OCI-LY7 (cell line): ENCODE measurements at regions not wholly inside any gene's neighbourhood (a gene's known extent, or its start where the extent isn't known, plus 50 kb on each side); places are given as distances from the start of the nearest gene placed in this dataset.

Source experiments
- BruUV-seq: library from RNA; stranded (reverse); fragments of 400-500 nt; replicated peaks from 2 replicates; lab custom pipeline; 2021; lab: Mats Ljungman, UMichigan
- CTCF ChIA-PET: fragments of 300-600 bp; sonication (Branson Sonifier 250); formaldehyde crosslinking; loops from one replicate; lab custom pipeline; 2022; ENCODE audit warnings: antibody characterized with exemption; ENCODE audit not compliant: unreplicated experiment; lab: Charles Lee
- POLR2A ChIA-PET: fragments of 300-600 bp; sonication (Branson Sonifier 250); formaldehyde crosslinking; loops from one replicate; lab custom pipeline; 2022; ENCODE audit warnings: antibody characterized with exemption; lab: Charles Lee
- DNase-seq: peaks from one replicate; pipeline ENCODE4 v3.0.0-alpha.2; 2015; ENCODE audit warnings: low spot score
- H2AFZ ChIP-seq: fragments of 200-600 bp; sonication (generic), shearing (Covaris generic); 2 replicates; pipeline ENCODE4 v1.6.1; 2014; ENCODE audit warnings: mild to moderate bottlenecking, antibody characterized with exemption, low read length, moderate library complexity
- H3K27ac ChIP-seq: fragments of 200-600 bp; sonication (generic); 2 replicates; pipeline ENCODE4 v1.5.1; 2014; ENCODE audit warnings: mixed run types, low read depth, mild to moderate bottlenecking, moderate library complexity, low read length, inconsistent platforms; ENCODE audit not compliant: poor library complexity, severe bottlenecking
- H3K36me3 ChIP-seq: fragments of 200-600 bp; sonication (generic); 2 replicates; pipeline ENCODE4 v1.6.1; 2014; ENCODE audit warnings: mild to moderate bottlenecking, antibody characterized with exemption, low read length, moderate library complexity, mixed read lengths; ENCODE audit not compliant: insufficient read depth
- H3K4me1 ChIP-seq: fragments of 200-600 bp; sonication (generic); 2 replicates; pipeline ENCODE4 v1.5.1; 2014; ENCODE audit warnings: mild to moderate bottlenecking, low read length; ENCODE audit not compliant: insufficient read depth, poor library complexity, severe bottlenecking
- H3K4me2 ChIP-seq: fragments of 200-600 bp; sonication (generic); 2 replicates; pipeline ENCODE4 v1.6.1; 2014; ENCODE audit warnings: mild to moderate bottlenecking, low read length
- H3K4me3 ChIP-seq: fragments of 200-600 bp; sonication (generic); 2 replicates; pipeline ENCODE4 v1.5.1; 2014; ENCODE audit warnings: mild to moderate bottlenecking, low read depth, low read length; ENCODE audit not compliant: poor library complexity, severe bottlenecking
- H3K79me2 ChIP-seq: fragments of 200-600 bp; sonication (generic); 2 replicates; pipeline ENCODE4 v1.6.1; 2016; ENCODE audit warnings: low read depth, mild to moderate bottlenecking, low read length, moderate library complexity, mixed read lengths; ENCODE audit not compliant: insufficient read depth
- H3K9me2 ChIP-seq: fragments of 200-600 bp; sonication (generic); 2 replicates; pipeline ENCODE4 v1.6.1; 2016; ENCODE audit warnings: mild to moderate bottlenecking, low read length, mixed read lengths; ENCODE audit not compliant: insufficient read depth
- H3K9me3 ChIP-seq: fragments of 200-600 bp; sonication (generic); 2 replicates; pipeline ENCODE4 v1.6.1; 2014; ENCODE audit warnings: mild to moderate bottlenecking, mixed run types, low read length, mixed read lengths
- H4K20me1 ChIP-seq: fragments of 200-600 bp; sonication (generic); 2 replicates; pipeline ENCODE4 v1.6.1; 2014; ENCODE audit warnings: mild to moderate bottlenecking, antibody characterized with exemption, low read length, moderate library complexity, mixed read lengths; ENCODE audit not compliant: insufficient read depth
- CTCF ChIP-seq: fragments of 200-600 bp; sonication (generic); conservative IDR thresholded peaks from 2 replicates; pipeline ENCODE4 v1.5.1; 2014; ENCODE audit warnings: mild to moderate bottlenecking, antibody characterized with exemption, low read length, moderate library complexity, mixed read lengths
- EZH2phosphoT487 ChIP-seq: fragments of 200-600 bp; sonication (generic); IDR thresholded peaks from 2 replicates; pipeline ENCODE4 v1.6.1; 2018; ENCODE audit warnings: low read depth, borderline replicate concordance, mild to moderate bottlenecking, mixed run types, antibody characterized with exemption, low read length, moderate library complexity, mixed read lengths
- intact Hi-C: fragments of 100-400 bp; cut with micrococcal nuclease; formaldehyde crosslinking; loops from one replicate; pipeline ENCODE4 v1.10.0; 2022; ENCODE audit not compliant: unreplicated experiment

GRCh38 chr7:131149840-131150239 lies 177.8 kb upstream of the MKLN1 start:
- no peaks in the 10 kb centered on the region for H3K4me1 ChIP-seq
- BruUV-seq: no TSS peak
- intact Hi-C loops: no loop called here
- POLR2A ChIA-PET: interaction anchor here (0.7 to 1.8 kb wide), 5 partner anchors 9 to 81 kb away, joined by 3 to 6 read pairs (median 3); no protein-coding TSS in a partner anchor
- H3K79me2 ChIP-seq: no peaks in the 10 kb centered on the region
- H4K20me1 ChIP-seq: no peaks in the 10 kb centered on the region
- no peak overlapping the region for H2AFZ ChIP-seq
- H3K4me2 ChIP-seq: no peak overlapping the region
- CTCF ChIA-PET: no interaction called here
- H3K27ac ChIP-seq: no peak overlapping the region
- H3K36me3 ChIP-seq: no peaks in the 10 kb centered on the region
- DNase-seq: no peak
- H3K9me3 ChIP-seq: no peaks in the 10 kb centered on the region
- no peak for TF ChIP-seq CTCF
- no peak for TF ChIP-seq EZH2phosphoT487
- H3K9me2 ChIP-seq: no peaks in the 10 kb centered on the region
- H3K4me3 ChIP-seq: no peak overlapping the region

GRCh38 chr7:131151034-131151433 lies 176.6 kb upstream of the MKLN1 start:
- TF ChIP-seq EZH2phosphoT487: no peak
- no peak for TF ChIP-seq CTCF
- POLR2A ChIA-PET: interaction anchor here (1.0 to 1.8 kb wide), 4 partner anchors 13 to 82 kb away, joined by 3 to 6 read pairs (median 4); no protein-coding TSS in a partner anchor
- no peak for DNase-seq
- H3K79me2 ChIP-seq: no peaks in the 10 kb centered on the region
- H3K27ac ChIP-seq: no peak overlapping the region
- H3K4me2 ChIP-seq: no peak overlapping the region
- H3K9me2 ChIP-seq: no peaks in the 10 kb centered on the region
- H3K36me3 ChIP-seq: no peaks in the 10 kb centered on the region
- H3K4me3 ChIP-seq: no peak overlapping the region
- H4K20me1 ChIP-seq: no peaks in the 10 kb centered on the region
- no peak overlapping the region for H2AFZ ChIP-seq
- CTCF ChIA-PET: interaction anchor here (1.0 kb wide), 1 partner anchor 13 kb away, joined by 3 read pairs; no protein-coding TSS in a partner anchor
- BruUV-seq: no TSS peak
- intact Hi-C loops: no loop called here
- no peaks in the 10 kb centered on the region for H3K9me3 ChIP-seq
- no peaks in the 10 kb centered on the region for H3K4me1 ChIP-seq

- intact Hi-C loops: no loop called here
- Histone ChIP-seq H3K9me3 (no peaks in the 10 kb centered on the region), H3K9me2 (no peaks in the 10 kb centered on the region), H3K4me2 (no peak overlapping the region), H3K36me3 (no peaks in the 10 kb centered on the region), H3K4me3 (no peak overlapping the region), H3K79me2 (no peaks in the 10 kb centered on the region), H4K20me1 (no peaks in the 10 kb centered on the region), H3K27ac (no peak overlapping the region), H3K4me1 (no peaks in the 10 kb centered on the region), H2AFZ (no peak overlapping the region)
- ChIA-PET CTCF (no interaction called here), POLR2A (interaction anchor here (0.6 to 1.2 kb wide), 6 partner anchors 8 to 148 kb away, joined by 3 to 4 read pairs (median 3); no protein-coding TSS in a partner anchor)
- BruUV-seq: no TSS peak
- DNase-seq: no peak
- TF ChIP-seq CTCF (no peak), EZH2phosphoT487 (no peak)
Observed at GRCh38 chr7:131152766-131153165, 174.9 kb upstream of the MKLN1 start.
